Kidney (tissue), 13 donors: ENCODE measurements at regions not wholly inside any gene's neighbourhood (a gene's known extent, or its start where the extent isn't known, plus 50 kb on each side); places are given as distances from the start of the nearest gene placed in this dataset.

Experiments used
- DNase-seq, 5 donors: peaks; one replicate each; pipeline ENCODE4 v3.0.0-alpha.2; 2013 to 2020
- FAIRE-seq: peaks from 2 replicates; lab custom pipeline; 2012; peaks lifted over from hg19 to GRCh38; lab: Jason Lieb, UNC
- H3K27ac ChIP-seq, 2 donors: one replicate each; pipeline ENCODE4 v1.7.0; 2013; ENCODE audit warnings: low read depth in 2 of 2, low read length in 2 of 2, inconsistent platforms in 1 of 2
- H3K27me3 ChIP-seq: one replicate; pipeline ENCODE4 v1.7.1; 2013; ENCODE audit warnings: low read length, inconsistent platforms; ENCODE audit not compliant: control insufficient read depth, insufficient read depth
- H3K36me3 ChIP-seq, 3 donors: one replicate each; pipeline versions ENCODE4 v1.7.0 to v1.7.1; 2013; ENCODE audit warnings: low read length in 3 of 3, control low read depth in 1 of 3, inconsistent platforms in 1 of 3; ENCODE audit not compliant: insufficient read depth in 3 of 3, control insufficient read depth in 2 of 3
- H3K4me1 ChIP-seq, 3 donors: one replicate each; pipeline versions ENCODE4 v1.7.0 to v1.7.1; 2013; ENCODE audit warnings: low read length in 3 of 3, inconsistent platforms in 1 of 3, low read depth in 1 of 3; ENCODE audit not compliant: control insufficient read depth in 2 of 3, insufficient read depth in 2 of 3
- H3K4me3 ChIP-seq, 3 donors: one replicate each; pipeline versions ENCODE4 v1.7.0 to v1.8.1; 2013; ENCODE audit warnings: low read length in 3 of 3, control low read depth in 1 of 3, inconsistent platforms in 1 of 3
- H3K9ac ChIP-seq, 3 donors: one replicate each; pipeline versions ENCODE4 v1.7.0 to v1.7.1; 2013; ENCODE audit warnings: low read length in 3 of 3, control low read depth in 1 of 3, inconsistent platforms in 1 of 3
- H3K9me3 ChIP-seq, 3 donors: one replicate each; pipeline versions ENCODE4 v1.7.0 to v1.7.1; 2013; ENCODE audit warnings: low read length in 3 of 3, control low read depth in 1 of 3, inconsistent platforms in 1 of 3; ENCODE audit not compliant: control insufficient read depth in 2 of 3, insufficient read depth in 1 of 3
- CTCF ChIP-seq: IDR thresholded peaks from 3 replicates; pipeline ENCODE4 v1.5.1; 2012; ENCODE audit warnings: mild to moderate bottlenecking, moderate library complexity, borderline replicate concordance; ENCODE audit not compliant: insufficient read depth; ENCODE audit errors: extremely low read depth
- intact Hi-C: fragments of 100-400 bp; cut with DNase I; formaldehyde crosslinking; loops from one replicate; pipeline ENCODE4 v1.11.1; 2022
- donor health status: control.
- donor health status: control.
- donor health status: control.
- donor health status: control.
- donor health status: control.
- donor health status: DM: yes; HTN: yes; CAD: no.
- donor health status: Normal renal cell carcinoma (clear cell type).

GRCh38 chr7:26590709-26591108, 273.7 kb downstream of the SKAP2 start:
- no peak for FAIRE-seq
- TF ChIP-seq CTCF: no peak
- Histone ChIP-seq H3K9ac (no peak overlapping the region), H3K9me3 (no peaks in the 10 kb centered on the region), H3K4me3 (no peak overlapping the region), H3K4me1 (no peaks in the 10 kb centered on the region), H3K27ac (no peak overlapping the region), H3K36me3 (no peaks in the 10 kb centered on the region), H3K27me3 (no peaks in the 10 kb centered on the region)
- DNase-seq: no peak
- intact Hi-C loops: no loop called here

- FAIRE-seq (no peak), DNase-seq (no peak)
- no peaks in the 10 kb centered on the region for H3K27me3 ChIP-seq
- no peak for TF ChIP-seq CTCF
- no peak overlapping the region for H3K27ac ChIP-seq
- no peak overlapping the region for H3K4me3 ChIP-seq
- no peaks in the 10 kb centered on the region for H3K9me3 ChIP-seq
- H3K9ac ChIP-seq: no peak overlapping the region
- no peaks in the 10 kb centered on the region for H3K36me3 ChIP-seq
- intact Hi-C loops: no loop called here
- H3K4me1 ChIP-seq: no peaks in the 10 kb centered on the region
Observed at GRCh38 chr7:26592011-26592410, 272.4 kb downstream of the SKAP2 start.

DNA sequence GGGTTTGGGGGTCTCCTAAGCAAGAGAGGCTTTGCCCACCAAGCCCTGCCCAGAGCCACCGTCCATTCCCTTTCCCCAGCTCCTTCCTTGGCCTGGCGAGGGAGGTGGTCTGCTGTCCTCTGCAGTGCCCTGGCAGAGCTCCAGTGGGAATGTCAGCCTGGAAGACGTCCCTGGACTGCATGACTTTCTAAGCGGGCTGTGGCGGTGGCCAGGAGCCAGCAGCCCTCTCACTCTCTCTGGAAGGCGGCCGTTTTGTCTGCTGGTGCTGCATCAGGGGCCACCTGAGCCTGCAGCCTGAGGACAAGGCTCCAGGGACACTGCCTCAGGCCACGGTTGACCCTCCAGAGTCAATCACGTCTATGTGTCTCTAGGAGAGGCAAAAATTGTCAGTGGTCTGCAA, 271.0 kb downstream of the SKAP2 start:
- H3K9ac ChIP-seq: no peak overlapping the region
- H3K27ac ChIP-seq: no peak overlapping the region
- H3K9me3 ChIP-seq: no peaks in the 10 kb centered on the region
- no peak overlapping the region for H3K4me3 ChIP-seq
- DNase-seq: peak in 3 of 5 donors; percentile 21 to 66 (median 38)
- intact Hi-C loops: no loop called here
- no peak for FAIRE-seq
- no peak for TF ChIP-seq CTCF
- no peaks in the 10 kb centered on the region for H3K36me3 ChIP-seq
- no peaks in the 10 kb centered on the region for H3K4me1 ChIP-seq
- no peaks in the 10 kb centered on the region for H3K27me3 ChIP-seq

DNA sequence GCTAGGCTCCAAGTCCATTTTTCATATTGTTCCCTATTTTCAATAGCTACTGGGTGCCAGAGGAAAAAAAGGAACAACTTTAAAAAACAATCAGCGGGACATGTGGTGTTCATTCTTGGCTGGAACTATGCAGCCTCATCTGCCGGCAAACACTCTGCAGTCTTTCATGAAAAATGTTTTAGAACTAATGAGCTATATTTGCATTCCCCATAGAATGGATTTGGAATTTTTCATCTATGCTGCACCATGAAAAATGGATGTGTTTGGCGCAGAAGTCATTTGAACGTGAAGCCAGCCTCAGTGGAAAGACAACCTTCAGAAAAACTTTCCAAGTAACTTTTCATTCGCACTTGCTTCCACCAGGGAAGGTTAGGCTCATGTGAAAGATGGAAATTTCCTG, 270.5 kb downstream of the SKAP2 start:
- H3K27me3 ChIP-seq: no peaks in the 10 kb centered on the region
- H3K36me3 ChIP-seq: no peaks in the 10 kb centered on the region
- H3K9me3 ChIP-seq: no peaks in the 10 kb centered on the region
- DNase-seq: no peak
- H3K4me3 ChIP-seq: no peak overlapping the region
- no peak overlapping the region for H3K9ac ChIP-seq
- TF ChIP-seq CTCF: no peak
- intact Hi-C loops: no loop called here
- no peak overlapping the region for H3K27ac ChIP-seq
- FAIRE-seq: no peak
- no peaks in the 10 kb centered on the region for H3K4me1 ChIP-seq
